ENCODE measurements at regions not wholly inside any gene's neighbourhood (a gene's known extent, or its start where the extent isn't known, plus 50 kb on each side); places are given as distances from the start of the nearest gene placed in this dataset.

- DNase-seq (no peak), ATAC-seq (ENCODE audit: insufficient read depth, low FRiP score) (no peak)
- TF ChIP-seq CTCF (IDR thresholded peaks at IDR 0.05; ENCODE audit: control extremely low read depth, extremely low read depth) = no peak
- Histone ChIP-seq H3K27ac (ENCODE audit: low read depth in 1 of 2, low read length in 1 of 2) (no peak overlapping the region), H3K4me1 (ENCODE audit: control insufficient read depth in 5 of 5, insufficient read depth in 5 of 5, low read length in 5 of 5) (no peaks in the 10 kb centered on the region), H3K9ac (ENCODE audit: insufficient read depth in 1 of 2, low read length in 2 of 2) (no peak overlapping the region), H3K36me3 (ENCODE audit: control insufficient read depth in 4 of 4, insufficient read depth in 4 of 4, low read length in 4 of 4) (no peaks in the 10 kb centered on the region), H3K27me3 (ENCODE audit: control insufficient read depth in 3 of 3, insufficient read depth in 3 of 3, low read length in 2 of 3) (no peaks in the 10 kb centered on the region), H3K4me3 (no peak overlapping the region), H3K9me3 (ENCODE audit: control insufficient read depth in 4 of 4, insufficient read depth in 3 of 4, low read length in 3 of 4) (no peaks in the 10 kb centered on the region)
- WGBS, 2 donors = 72 to 87% methylated on average over 4 of the region's 4 CpGs
Observed at GRCh38 chr21:35139382-35139715, 90.2 kb upstream of the RUNX1 start.

GRCh38 chr21:35138665-35139381, 89.7 kb upstream of the RUNX1 start:
- H3K9ac ChIP-seq (ENCODE audit: insufficient read depth in 1 of 2, low read length in 2 of 2) = no peak overlapping the region
- H3K27me3 ChIP-seq (ENCODE audit: control insufficient read depth in 3 of 3, insufficient read depth in 3 of 3, low read length in 2 of 3) = no peaks in the 10 kb centered on the region
- H3K4me1 ChIP-seq (ENCODE audit: control insufficient read depth in 5 of 5, insufficient read depth in 5 of 5, low read length in 5 of 5) = no peaks in the 10 kb centered on the region
- no peak for ATAC-seq (ENCODE audit: insufficient read depth, low FRiP score)
- DNase-seq = no peak
- H3K27ac ChIP-seq (ENCODE audit: low read depth in 1 of 2, low read length in 1 of 2) = no peak overlapping the region
- WGBS, 2 donors = 62 to 73% methylated on average over 12 of the region's 12 CpGs
- TF ChIP-seq CTCF (IDR thresholded peaks at IDR 0.05; ENCODE audit: control extremely low read depth, extremely low read depth) = no peak
- H3K9me3 ChIP-seq (ENCODE audit: control insufficient read depth in 4 of 4, insufficient read depth in 3 of 4, low read length in 3 of 4) = no peaks in the 10 kb centered on the region
- no peak overlapping the region for H3K4me3 ChIP-seq
- H3K36me3 ChIP-seq (ENCODE audit: control insufficient read depth in 4 of 4, insufficient read depth in 4 of 4, low read length in 4 of 4) = no peaks in the 10 kb centered on the region

GRCh38 chr21:35136586-35137219, 87.6 kb upstream of the RUNX1 start:
- ATAC-seq (ENCODE audit: insufficient read depth, low FRiP score) (no peak), DNase-seq (no peak)
- Histone ChIP-seq H3K9ac (ENCODE audit: insufficient read depth in 1 of 2, low read length in 2 of 2) (no peak overlapping the region), H3K9me3 (ENCODE audit: control insufficient read depth in 4 of 4, insufficient read depth in 3 of 4, low read length in 3 of 4) (no peaks in the 10 kb centered on the region), H3K4me1 (ENCODE audit: control insufficient read depth in 5 of 5, insufficient read depth in 5 of 5, low read length in 5 of 5) (no peaks in the 10 kb centered on the region), H3K27ac (ENCODE audit: low read depth in 1 of 2, low read length in 1 of 2) (no peak overlapping the region), H3K4me3 (no peak overlapping the region), H3K27me3 (ENCODE audit: control insufficient read depth in 3 of 3, insufficient read depth in 3 of 3, low read length in 2 of 3) (no peaks in the 10 kb centered on the region), H3K36me3 (ENCODE audit: control insufficient read depth in 4 of 4, insufficient read depth in 4 of 4, low read length in 4 of 4) (no peaks in the 10 kb centered on the region)
- 68 to 81% methylated on average over 1 of the region's 1 CpG for WGBS, 2 donors
- TF ChIP-seq CTCF (IDR thresholded peaks at IDR 0.05; ENCODE audit: control extremely low read depth, extremely low read depth) = no peak
